HepG2 (cell line): ENCODE measurements at regions not wholly inside any gene's neighbourhood (a gene's known extent, or its start where the extent isn't known, plus 50 kb on each side); places are given as distances from the start of the nearest gene placed in this dataset.

Experiments
- ATAC-seq: fragments of 200-7000 bp; cut with Tn5 transposase; 3 replicates; pipeline ENCODE4 v1.9.1; 2020; ENCODE audit warnings: mild to moderate bottlenecking, moderate library complexity
- BruUV-seq: library from RNA; stranded (reverse); fragments of 400-500 nt; replicated peaks from 2 replicates; lab custom pipeline; 2021; lab: Mats Ljungman, UMichigan
- CTCF ChIA-PET: fragments of 300-600 bp; formaldehyde crosslinking; extraction: SDS; loops from one replicate; lab custom pipeline; 2021; ENCODE audit warnings: low total read pairs, inconsistent platforms, low intra/inter-chr PET ratio; lab: Yijun Ruan, JAX
- POLR2A ChIA-PET: fragments of 350-600 bp; sonication (Branson Sonifier 250); formaldehyde crosslinking; loops from one replicate; lab custom pipeline; 2020; ENCODE audit warnings: antibody characterized with exemption, inconsistent platforms; lab: Yijun Ruan, JAX
- DNase-seq: peaks from one replicate; pipeline ENCODE4 v3.0.0-alpha.2; 2015; ENCODE audit warnings: low spot score
- FAIRE-seq: peaks from 3 replicates; lab custom pipeline; 2011; peaks lifted over from hg19 to GRCh38; lab: Jason Lieb, UNC
- H2AFZ ChIP-seq: one replicate; pipeline ENCODE4 v1.6.1; 2011; ENCODE audit warnings: low read length, inconsistent platforms
- H3K27ac ChIP-seq: fragments of 300-600 bp; 3 replicates; pipeline ENCODE4 v1.8.0; 2011; ENCODE audit warnings: mixed run types, mild to moderate bottlenecking, mixed read lengths, low read length, inconsistent platforms; ENCODE audit not compliant: insufficient read depth; ENCODE audit errors: extremely low read length
- H3K27me3 ChIP-seq, 2 experiments: fragments of 200-600 bp in 1 of 2; 2 replicates in 1 of 2; 3 replicates in 1 of 2; pipeline versions ENCODE4 v1.6.0 to v1.8.0; 2011; ENCODE audit warnings: low read length in 2 of 2, mild to moderate bottlenecking in 2 of 2, moderate library complexity in 2 of 2, inconsistent platforms in 1 of 2; ENCODE audit not compliant: insufficient read depth in 2 of 2, control insufficient read depth in 1 of 2
- H3K36me3 ChIP-seq, 2 experiments: fragments of 200-600 bp in 1 of 2; replicated peaks in 1 of 2; 2 replicates in 1 of 2; 3 replicates in 1 of 2; pipeline versions ENCODE4 v1.5.1 to v1.8.0; 2011; ENCODE audit warnings: low read length in 2 of 2, inconsistent platforms in 1 of 2; ENCODE audit not compliant: insufficient read depth in 2 of 2, control insufficient read depth in 1 of 2
- H3K4me1 ChIP-seq: 2 replicates; pipeline ENCODE4 v1.5.1; 2012; ENCODE audit warnings: low read length, inconsistent platforms; ENCODE audit not compliant: insufficient read depth
- H3K4me2 ChIP-seq: 2 replicates; pipeline ENCODE4 v1.6.0; 2011; ENCODE audit warnings: low read depth, low read length, inconsistent platforms
- H3K4me3 ChIP-seq, 3 experiments: fragments of 200-600 bp in 1 of 3; sonication (generic), shearing (Covaris generic) in 1 of 3; replicated peaks in 1 of 3; 2 replicates each; pipeline ENCODE4 v1.5.1; 2011 to 2016; ENCODE audit warnings: low read length in 3 of 3, inconsistent platforms in 2 of 3, low read depth in 2 of 3, mild to moderate bottlenecking in 2 of 3, control low read depth in 1 of 3, mixed read lengths in 1 of 3; ENCODE audit not compliant: insufficient read depth in 1 of 3
- H3K79me2 ChIP-seq: one replicate; pipeline ENCODE4 v1.6.1; 2011; ENCODE audit warnings: low read length, inconsistent platforms; ENCODE audit not compliant: insufficient read depth
- H3K9ac ChIP-seq: 2 replicates; pipeline ENCODE4 v1.6.0; 2011; ENCODE audit warnings: mild to moderate bottlenecking, low read depth, low read length, inconsistent platforms; ENCODE audit not compliant: insufficient read depth
- H3K9me3 ChIP-seq: 2 replicates; pipeline ENCODE4 v1.5.1; 2012; ENCODE audit warnings: mild to moderate bottlenecking, low read length
- H4K20me1 ChIP-seq: 2 replicates; pipeline ENCODE4 v1.6.0; 2011; ENCODE audit warnings: inconsistent platforms, mild to moderate bottlenecking, low read length, moderate library complexity; ENCODE audit not compliant: insufficient read depth
- ATM ChIP-seq: fragments of 450-650 bp; IDR thresholded peaks from 2 replicates; pipeline ENCODE4 v1.7.1; 2017; ENCODE audit warnings: mild to moderate bottlenecking, borderline replicate concordance
- HBP1 ChIP-seq: IDR thresholded peaks from 2 replicates; pipeline ENCODE4 v1.6.1; 2016; ENCODE audit warnings: low read depth, control low read depth
- SYNCRIP ChIP-seq: fragments of 200-400 bp; formaldehyde crosslinking; IDR thresholded peaks from 2 replicates; pipeline ENCODE4 v1.6.1; 2018; ENCODE audit warnings: mild to moderate bottlenecking, low read depth, low read length; ENCODE audit not compliant: insufficient read depth
- TRIM24 ChIP-seq: sonication (generic); formaldehyde crosslinking; IDR thresholded peaks from 2 replicates; pipeline ENCODE4 v1.8.0; 2022; ENCODE audit warnings: mild to moderate bottlenecking, missing genetic modification reagents
- XRCC5 ChIP-seq: fragments of 200-400 bp; formaldehyde crosslinking; optimal IDR thresholded peaks from 2 replicates; pipeline ENCODE3; 2017; ENCODE audit warnings: mild to moderate bottlenecking, low read length
- ZBTB14 ChIP-seq: sonication (generic); formaldehyde crosslinking; IDR thresholded peaks from 2 replicates; pipeline ENCODE4 v1.4.0; 2020; ENCODE audit warnings: missing genetic modification reagents
- ZFP82 ChIP-seq: sonication (generic); formaldehyde crosslinking; IDR thresholded peaks from 2 replicates; pipeline ENCODE4 v1.5.1; 2020; ENCODE audit warnings: mild to moderate bottlenecking, missing genetic modification reagents, borderline replicate concordance
- ZNF432 ChIP-seq: sonication (generic); formaldehyde crosslinking; IDR thresholded peaks from 2 replicates; pipeline ENCODE4 v1.5.0; 2020; ENCODE audit warnings: missing genetic modification reagents, mild to moderate bottlenecking, borderline replicate concordance
- ZNF510 ChIP-seq: sonication (generic); formaldehyde crosslinking; IDR thresholded peaks from 2 replicates; pipeline ENCODE4 v1.4.0; 2020; ENCODE audit warnings: low read depth, mild to moderate bottlenecking, missing genetic modification reagents
- ZNF615 ChIP-seq: sonication (generic); formaldehyde crosslinking; IDR thresholded peaks from 2 replicates; pipeline ENCODE4 v1.5.0; 2020; ENCODE audit warnings: mild to moderate bottlenecking, missing genetic modification reagents, borderline replicate concordance
- WGBS: methylation state at CpG from one replicate; pipeline ENCODE4 v1.1.6; 2017; ENCODE audit warnings: low lambda C conversion rate; 5-methylcytosine and 5-hydroxymethylcytosine counted together
- in situ Hi-C: cut with HindIII; loops from 2 replicates; pipeline ENCODE4 v1.10.0; 2017; ENCODE audit warnings: low pct_unique_long_range_greater_than_20kb; ENCODE audit not compliant: extremely low pct_ligation_motif_present
- intact Hi-C: fragments of 100-400 bp; cut with micrococcal nuclease; formaldehyde crosslinking; loops from one replicate; pipeline ENCODE4 v1.10.0; 2022; ENCODE audit not compliant: unreplicated experiment

- H3K4me2 ChIP-seq, result no peak overlapping the region
- no peak overlapping the region for H3K9ac ChIP-seq
- ATAC-seq, result no peak
- H3K4me1 ChIP-seq, result no peaks in the 10 kb centered on the region
- in situ Hi-C loops, result no loop called here
- H3K27ac ChIP-seq, result no peak overlapping the region
- no peak for FAIRE-seq
- H2AFZ ChIP-seq, result no peak overlapping the region
- no CpG with 5 or more reads among the region's 3 CpGs for WGBS
- TF ChIP-seq TRIM24, result no peak
- no peak for TF ChIP-seq ZBTB14 (CRISPR knock-in tag)
- TF ChIP-seq SYNCRIP, result no peak
- no peak for TF ChIP-seq HBP1
- TF ChIP-seq ZFP82, result no peak
- no peak for TF ChIP-seq ZNF615 (CRISPR knock-in tag)
- no peak for TF ChIP-seq ATM
- TF ChIP-seq XRCC5, result no peak
- no peak for TF ChIP-seq ZNF432 (CRISPR knock-in tag)
- TF ChIP-seq ZNF510 (CRISPR knock-in tag), result no peak
- no peaks in the 10 kb centered on the region for H4K20me1 ChIP-seq
- no peaks in the 10 kb centered on the region; the same call in 1 of the 2 replicates for H3K9me3 ChIP-seq
- BruUV-seq, result no TSS peak
- ChIA-PET CTCF (no interaction called here), POLR2A (no interaction called here)
- no peak overlapping the region for H3K4me3 ChIP-seq
- DNase-seq, result no peak
- intact Hi-C loops, result no loop called here
- no peaks in the 10 kb centered on the region for H3K79me2 ChIP-seq
- H3K36me3 ChIP-seq, result no peaks in the 10 kb centered on the region
- no peaks in the 10 kb centered on the region; a peak in 1 of 5 replicates for H3K27me3 ChIP-seq
These were observed 604.7 kb upstream of the AMELY start for GRCh38 chrY:7516268-7516667.
